ENCODE measurements at regions not wholly inside any gene's neighbourhood (a gene's known extent, or its start where the extent isn't known, plus 50 kb on each side); places are given as distances from the start of the nearest gene placed in this dataset.

GRCh38 chr6:43942616-43943015 is 172.6 kb downstream of the VEGFA start:
- H3K36me3 ChIP-seq (ENCODE audit: control insufficient read depth in 1 of 2, insufficient read depth in 2 of 2, low read length in 2 of 2), result no peaks in the 10 kb centered on the region
- no peaks in the 10 kb centered on the region; a peak in 1 of 4 replicates for H3K9me3 ChIP-seq (ENCODE audit: control insufficient read depth in 1 of 2, insufficient read depth in 1 of 2, low read depth in 1 of 2, low read length in 2 of 2)
- DNase-seq (ENCODE audit: low read depth, low spot score), result no peak
- no peak overlapping the region for H3K4me2 ChIP-seq (ENCODE audit: low read length)
- peaks cover 0 to 15% of the 10 kb centered on the region in 2 experiments; a peak in 1 of 4 replicates for H3K4me1 ChIP-seq (ENCODE audit: control insufficient read depth in 1 of 2, insufficient read depth in 2 of 2, low read length in 2 of 2)
- no peaks in the 10 kb centered on the region for H3K9me2 ChIP-seq (ENCODE audit: insufficient read depth)
- no peaks in the 10 kb centered on the region for H3K79me2 ChIP-seq (ENCODE audit: insufficient read depth, low read length)
- no peaks in the 10 kb centered on the region for H4K20me1 ChIP-seq (ENCODE audit: insufficient read depth)
- ChIA-PET CTCF (interaction anchor here (0.6 kb wide), 1 partner anchor 10 kb away, joined by 3 read pairs; no protein-coding TSS in a partner anchor), POLR2A (no interaction called here), RAD21 (ENCODE audit: low non-redundant PET in 1 of 2, low total read pairs in 2 of 2, uncharacterized antibody in 2 of 2, unreplicated experiment in 2 of 2) (no interaction called here)
- no peaks in the 10 kb centered on the region for H3K27me3 ChIP-seq (ENCODE audit: insufficient read depth, low read length)
- TF ChIP-seq EGR1 (IDR thresholded peaks at IDR 0.05; ENCODE audit: low read depth) (no peak), POLR2A (IDR thresholded peaks at IDR 0.05; ENCODE audit: borderline replicate concordance, extremely low read depth, insufficient read depth, insufficient read length) (no peak), ZFX (IDR thresholded peaks at IDR 0.05) (no peak), EZH2 (IDR thresholded peaks at IDR 0.05) (no peak), MAX (IDR thresholded peaks at IDR 0.05) (no peak), CBX3 (IDR thresholded peaks at IDR 0.05; ENCODE audit: low read depth) (no peak), ATF3 (IDR thresholded peaks at IDR 0.05) (no peak), ZNF274 (IDR thresholded peaks at IDR 0.05; ENCODE audit: low read depth, low read length) (no peak), SP1 (IDR thresholded peaks at IDR 0.05; ENCODE audit: low read depth) (no peak), RAD21 (IDR thresholded peaks at IDR 0.05; ENCODE audit: low read depth) (no peak), ELF1 (IDR thresholded peaks at IDR 0.05; ENCODE audit: borderline replicate concordance, low read depth) (no peak), TCF7L2 (IDR thresholded peaks at IDR 0.05; ENCODE audit: borderline replicate concordance, extremely low read depth, insufficient read depth, insufficient read length) (no peak)
- TF ChIP-seq, protein P1, sequence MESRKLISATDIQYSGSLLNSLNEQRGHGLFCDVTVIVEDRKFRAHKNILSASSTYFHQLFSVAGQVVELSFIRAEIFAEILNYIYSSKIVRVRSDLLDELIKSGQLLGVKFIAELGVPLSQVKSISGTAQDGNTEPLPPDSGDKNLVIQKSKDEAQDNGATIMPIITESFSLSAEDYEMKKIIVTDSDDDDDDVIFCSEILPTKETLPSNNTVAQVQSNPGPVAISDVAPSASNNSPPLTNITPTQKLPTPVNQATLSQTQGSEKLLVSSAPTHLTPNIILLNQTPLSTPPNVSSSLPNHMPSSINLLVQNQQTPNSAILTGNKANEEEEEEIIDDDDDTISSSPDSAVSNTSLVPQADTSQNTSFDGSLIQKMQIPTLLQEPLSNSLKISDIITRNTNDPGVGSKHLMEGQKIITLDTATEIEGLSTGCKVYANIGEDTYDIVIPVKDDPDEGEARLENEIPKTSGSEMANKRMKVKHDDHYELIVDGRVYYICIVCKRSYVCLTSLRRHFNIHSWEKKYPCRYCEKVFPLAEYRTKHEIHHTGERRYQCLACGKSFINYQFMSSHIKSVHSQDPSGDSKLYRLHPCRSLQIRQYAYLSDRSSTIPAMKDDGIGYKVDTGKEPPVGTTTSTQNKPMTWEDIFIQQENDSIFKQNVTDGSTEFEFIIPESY (IDR thresholded peaks at IDR 0.05; ENCODE audit: extremely low read depth, insufficient replicate concordance, low read length), result no peak
- TF ChIP-seq, protein P2, sequence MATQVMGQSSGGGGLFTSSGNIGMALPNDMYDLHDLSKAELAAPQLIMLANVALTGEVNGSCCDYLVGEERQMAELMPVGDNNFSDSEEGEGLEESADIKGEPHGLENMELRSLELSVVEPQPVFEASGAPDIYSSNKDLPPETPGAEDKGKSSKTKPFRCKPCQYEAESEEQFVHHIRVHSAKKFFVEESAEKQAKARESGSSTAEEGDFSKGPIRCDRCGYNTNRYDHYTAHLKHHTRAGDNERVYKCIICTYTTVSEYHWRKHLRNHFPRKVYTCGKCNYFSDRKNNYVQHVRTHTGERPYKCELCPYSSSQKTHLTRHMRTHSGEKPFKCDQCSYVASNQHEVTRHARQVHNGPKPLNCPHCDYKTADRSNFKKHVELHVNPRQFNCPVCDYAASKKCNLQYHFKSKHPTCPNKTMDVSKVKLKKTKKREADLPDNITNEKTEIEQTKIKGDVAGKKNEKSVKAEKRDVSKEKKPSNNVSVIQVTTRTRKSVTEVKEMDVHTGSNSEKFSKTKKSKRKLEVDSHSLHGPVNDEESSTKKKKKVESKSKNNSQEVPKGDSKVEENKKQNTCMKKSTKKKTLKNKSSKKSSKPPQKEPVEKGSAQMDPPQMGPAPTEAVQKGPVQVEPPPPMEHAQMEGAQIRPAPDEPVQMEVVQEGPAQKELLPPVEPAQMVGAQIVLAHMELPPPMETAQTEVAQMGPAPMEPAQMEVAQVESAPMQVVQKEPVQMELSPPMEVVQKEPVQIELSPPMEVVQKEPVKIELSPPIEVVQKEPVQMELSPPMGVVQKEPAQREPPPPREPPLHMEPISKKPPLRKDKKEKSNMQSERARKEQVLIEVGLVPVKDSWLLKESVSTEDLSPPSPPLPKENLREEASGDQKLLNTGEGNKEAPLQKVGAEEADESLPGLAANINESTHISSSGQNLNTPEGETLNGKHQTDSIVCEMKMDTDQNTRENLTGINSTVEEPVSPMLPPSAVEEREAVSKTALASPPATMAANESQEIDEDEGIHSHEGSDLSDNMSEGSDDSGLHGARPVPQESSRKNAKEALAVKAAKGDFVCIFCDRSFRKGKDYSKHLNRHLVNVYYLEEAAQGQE (IDR thresholded peaks at IDR 0.05; ENCODE audit: low read depth), result no peak
- TF ChIP-seq, protein P3, sequence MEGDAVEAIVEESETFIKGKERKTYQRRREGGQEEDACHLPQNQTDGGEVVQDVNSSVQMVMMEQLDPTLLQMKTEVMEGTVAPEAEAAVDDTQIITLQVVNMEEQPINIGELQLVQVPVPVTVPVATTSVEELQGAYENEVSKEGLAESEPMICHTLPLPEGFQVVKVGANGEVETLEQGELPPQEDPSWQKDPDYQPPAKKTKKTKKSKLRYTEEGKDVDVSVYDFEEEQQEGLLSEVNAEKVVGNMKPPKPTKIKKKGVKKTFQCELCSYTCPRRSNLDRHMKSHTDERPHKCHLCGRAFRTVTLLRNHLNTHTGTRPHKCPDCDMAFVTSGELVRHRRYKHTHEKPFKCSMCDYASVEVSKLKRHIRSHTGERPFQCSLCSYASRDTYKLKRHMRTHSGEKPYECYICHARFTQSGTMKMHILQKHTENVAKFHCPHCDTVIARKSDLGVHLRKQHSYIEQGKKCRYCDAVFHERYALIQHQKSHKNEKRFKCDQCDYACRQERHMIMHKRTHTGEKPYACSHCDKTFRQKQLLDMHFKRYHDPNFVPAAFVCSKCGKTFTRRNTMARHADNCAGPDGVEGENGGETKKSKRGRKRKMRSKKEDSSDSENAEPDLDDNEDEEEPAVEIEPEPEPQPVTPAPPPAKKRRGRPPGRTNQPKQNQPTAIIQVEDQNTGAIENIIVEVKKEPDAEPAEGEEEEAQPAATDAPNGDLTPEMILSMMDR (IDR thresholded peaks at IDR 0.05 in 2 of 3, conservative IDR thresholded peaks at IDR 0.05 in 1 of 3; ENCODE audit: borderline replicate concordance in 1 of 3, insufficient read depth in 1 of 3, low read depth in 2 of 3, low read length in 2 of 3), result no peak
- intact Hi-C loops (cut with micrococcal nuclease), result no loop called here
- H2AFZ ChIP-seq (ENCODE audit: low read depth, low read length, poor library complexity, severe bottlenecking), result no peak overlapping the region
- H3K4me3 ChIP-seq (replicated peaks in 1 of 2; ENCODE audit: low read depth in 1 of 2, low read length in 2 of 2), result no peak overlapping the region
- BruUV-seq (replicated peaks), result no TSS peak
- ATAC-seq, result no peak
- H3K9ac ChIP-seq (ENCODE audit: low read length), result no peak overlapping the region
- no peak overlapping the region for H3K27ac ChIP-seq (ENCODE audit: low read depth, low read length)

Data from HCT116 (cell line).